IMR-90 (cell line): ENCODE measurements at regions not wholly inside any gene's neighbourhood (a gene's known extent, or its start where the extent isn't known, plus 50 kb on each side); places are given as distances from the start of the nearest gene placed in this dataset.
"Not testable (repeated sequence)": the region's sequence is repeated elsewhere in the genome, so short reads cannot be mapped to it uniquely, and the experiment has no call there.

Experiments used
- ATAC-seq: fragments of 200-7000 bp; cut with Tn5 transposase; 2 replicates; pipeline ENCODE4 v1.9.1; 2020; ENCODE audit warnings: low read depth, mild to moderate bottlenecking, moderate library complexity
- BruUV-seq: library from RNA; stranded (reverse); fragments of 400-500 nt; replicated peaks from 2 replicates; lab custom pipeline; 2021; lab: Mats Ljungman, UMichigan
- CTCF ChIA-PET: fragments of 300-600 bp; formaldehyde crosslinking; extraction: SDS; loops from one replicate; lab custom pipeline; 2021; ENCODE audit warnings: antibody characterized with exemption; lab: Yijun Ruan, JAX
- POLR2A ChIA-PET: fragments of 300-600 bp; sonication (Branson Sonifier 250); formaldehyde crosslinking; loops from one replicate; lab custom pipeline; 2022; ENCODE audit warnings: antibody characterized with exemption; ENCODE audit not compliant: unreplicated experiment; lab: Charles Lee
- DNase-seq: peaks from one replicate; pipeline ENCODE4 v3.0.0; 2013
- H2AFZ ChIP-seq: replicated peaks from 2 replicates; pipeline ENCODE3; 2013; ENCODE audit warnings: low read length, mild to moderate bottlenecking; ENCODE audit not compliant: poor library complexity
- H2AK5ac ChIP-seq: 2 replicates; pipeline ENCODE4 v1.6.1; 2013; ENCODE audit warnings: low read depth, low read length, inconsistent platforms
- H2AK9ac ChIP-seq: replicated peaks from 2 replicates; pipeline ENCODE3; 2013; ENCODE audit warnings: mild to moderate bottlenecking, low read depth, low read length, moderate library complexity; ENCODE audit not compliant: poor library complexity
- H2BK120ac ChIP-seq: 2 replicates; pipeline ENCODE4 v1.6.1; 2013; ENCODE audit warnings: low read depth, low read length, inconsistent platforms
- H2BK15ac ChIP-seq: 3 replicates; pipeline ENCODE4 v1.6.1; 2013; ENCODE audit warnings: low read depth, low read length, inconsistent platforms
- H2BK20ac ChIP-seq: 2 replicates; pipeline ENCODE4 v1.6.1; 2013; ENCODE audit warnings: low read depth, mild to moderate bottlenecking, inconsistent platforms, low read length, moderate library complexity
- H2BK5ac ChIP-seq: 2 replicates; pipeline ENCODE4 v1.6.1; 2013; ENCODE audit warnings: mild to moderate bottlenecking, low read depth, low read length, inconsistent platforms; ENCODE audit not compliant: poor library complexity, severe bottlenecking
- H3K14ac ChIP-seq: replicated peaks from 2 replicates; pipeline ENCODE4 v1.6.1; 2013; ENCODE audit warnings: low read depth, low read length, inconsistent platforms
- H3K18ac ChIP-seq: 2 replicates; pipeline ENCODE4 v1.6.1; 2013; ENCODE audit warnings: low read depth, low read length, control low read depth
- H3K23ac ChIP-seq: 2 replicates; pipeline ENCODE4 v1.6.1; 2013; ENCODE audit warnings: low read depth, low read length, inconsistent platforms
- H3K27ac ChIP-seq: 2 replicates; pipeline ENCODE4 v1.5.1; 2013; ENCODE audit warnings: mild to moderate bottlenecking, control low read depth, low read length; ENCODE audit not compliant: insufficient read depth
- H3K27me3 ChIP-seq: 2 replicates; pipeline ENCODE4 v1.6.1; 2013; ENCODE audit warnings: low read length; ENCODE audit not compliant: control insufficient read depth, insufficient read depth
- H3K36me3 ChIP-seq: 2 replicates; pipeline ENCODE4 v1.6.1; 2013; ENCODE audit warnings: low read length, mixed read lengths; ENCODE audit not compliant: control insufficient read depth, insufficient read depth
- H3K4ac ChIP-seq: 2 replicates; pipeline ENCODE4 v1.6.1; 2013; ENCODE audit warnings: low read depth, low read length, inconsistent platforms
- H3K4me1 ChIP-seq: 2 replicates; pipeline ENCODE4 v1.6.1; 2013; ENCODE audit warnings: low read length, mixed read lengths; ENCODE audit not compliant: control insufficient read depth, insufficient read depth
- H3K4me2 ChIP-seq: 2 replicates; pipeline ENCODE4 v1.6.1; 2013; ENCODE audit warnings: low read depth, mild to moderate bottlenecking, control low read depth, low read length, moderate library complexity
- H3K4me3 ChIP-seq: 2 replicates; pipeline ENCODE4 v1.5.1; 2013; ENCODE audit warnings: low read depth, mild to moderate bottlenecking, control low read depth, low read length, moderate library complexity; ENCODE audit not compliant: insufficient read depth
- H3K56ac ChIP-seq: 2 replicates; pipeline ENCODE4 v1.6.1; 2013; ENCODE audit warnings: low read length, inconsistent platforms; ENCODE audit not compliant: insufficient read depth; ENCODE audit errors: extremely low read depth
- H3K79me1 ChIP-seq, 2 experiments: 2 replicates each; pipeline ENCODE4 v1.6.1; 2013; ENCODE audit warnings: low read length in 2 of 2, inconsistent platforms in 1 of 2, low read depth in 1 of 2
- H3K9ac ChIP-seq: 2 replicates; pipeline ENCODE4 v1.6.1; 2013; ENCODE audit warnings: low read depth, low read length, control low read depth
- H3K9me1 ChIP-seq: 2 replicates; pipeline ENCODE4 v1.6.1; 2013; ENCODE audit warnings: low read length, inconsistent platforms; ENCODE audit not compliant: insufficient read depth
- H3K9me3 ChIP-seq: 2 replicates; pipeline ENCODE4 v1.6.1; 2013; ENCODE audit warnings: low read length; ENCODE audit not compliant: control insufficient read depth, insufficient read depth
- H4K20me1 ChIP-seq: 2 replicates; pipeline ENCODE4 v1.6.1; 2013; ENCODE audit warnings: low read length, inconsistent platforms; ENCODE audit not compliant: insufficient read depth
- H4K5ac ChIP-seq: 2 replicates; pipeline ENCODE4 v1.6.1; 2013; ENCODE audit warnings: mild to moderate bottlenecking, low read depth, low read length, control low read depth
- H4K8ac ChIP-seq, 2 experiments: 2 replicates each; pipeline ENCODE4 v1.6.1; 2013; ENCODE audit warnings: low read depth in 2 of 2, low read length in 2 of 2, control low read depth in 1 of 2, inconsistent platforms in 1 of 2
- H4K91ac ChIP-seq: 2 replicates; pipeline ENCODE4 v1.6.1; 2013; ENCODE audit warnings: low read depth, low read length, inconsistent platforms; ENCODE audit not compliant: insufficient read depth
- WGBS, 2 experiments: methylation state at CpG; one replicate each; pipeline versions ENCODE4 v1.1.5 to v1.1.7; 2013; ENCODE audit warnings: missing lambda C conversion rate in 2 of 2; ENCODE audit not compliant: insufficient read length in 1 of 2; ENCODE audit errors: extremely low coverage in 2 of 2; 5-methylcytosine and 5-hydroxymethylcytosine counted together
- dilution Hi-C: fragments of 300-500 bp; cut with HindIII; formaldehyde crosslinking; loops from one replicate; pipeline ENCODE4 v1.14.3; 2018; ENCODE audit warnings: low sequenced_read_pairs; ENCODE audit not compliant: unreplicated experiment
- in situ Hi-C: fragments of 300-500 bp; cut with MboI; formaldehyde crosslinking; loops from 3 replicates; pipeline ENCODE4 v1.14.3; 2019; ENCODE audit warnings: low sequenced_read_pairs, inconsistent platforms, mixed read lengths
- intact Hi-C: fragments of 100-400 bp; cut with micrococcal nuclease; formaldehyde crosslinking; loops from 2 replicates; pipeline ENCODE4 v1.10.0; 2022

DNA sequence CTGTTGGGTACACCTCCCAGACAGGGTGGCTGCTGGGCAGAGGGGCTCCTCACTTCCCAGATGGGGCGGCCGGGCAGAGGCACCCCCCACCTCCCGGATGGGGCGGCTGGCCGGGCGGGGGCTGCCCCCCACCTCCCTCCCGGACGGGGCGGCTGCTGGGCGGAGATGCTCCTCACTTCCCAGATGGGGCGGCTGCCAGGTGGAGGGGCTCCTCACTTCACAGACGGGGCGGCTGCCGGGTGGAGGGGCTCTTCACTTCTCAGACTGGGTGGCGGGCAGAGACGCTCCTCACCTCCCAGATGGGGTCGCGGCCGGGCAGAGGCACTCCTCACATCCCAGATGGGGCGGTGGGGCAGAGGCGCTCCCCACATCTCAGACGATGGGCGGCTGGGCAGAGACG lies 999.3 kb upstream of the CITED2 start:
- H3K56ac ChIP-seq, H4K20me1 ChIP-seq, H4K91ac ChIP-seq, H3K9me1 ChIP-seq, H3K9me3 ChIP-seq, H2BK5ac ChIP-seq, H2BK120ac ChIP-seq, H3K14ac ChIP-seq, H3K23ac ChIP-seq, H3K79me1 ChIP-seq, H4K8ac ChIP-seq, H3K4me2 ChIP-seq, H3K4me1 ChIP-seq, DNase-seq, CTCF ChIA-PET, H3K36me3 ChIP-seq, H2AK5ac ChIP-seq, H3K4ac ChIP-seq, ATAC-seq, dilution Hi-C loops, H3K27ac ChIP-seq, H2AK9ac ChIP-seq, in situ Hi-C loops, H3K18ac ChIP-seq, intact Hi-C loops, BruUV-seq, H2AFZ ChIP-seq, POLR2A ChIA-PET, H4K5ac ChIP-seq, H2BK15ac ChIP-seq, H2BK20ac ChIP-seq, H3K27me3 ChIP-seq, H3K4me3 ChIP-seq, H3K9ac ChIP-seq: not testable (repeated sequence)
- WGBS, 2 experiments: 100% methylated on average over 6 of the region's 24 CpGs; no CpG with 5 or more reads in 1 of the 2 experiments
